Progenitor cell of endocrine pancreas (in vitro differentiated cells): ENCODE measurements at regions not wholly inside any gene's neighbourhood (a gene's known extent, or its start where the extent isn't known, plus 50 kb on each side); places are given as distances from the start of the nearest gene placed in this dataset.

Experiments
- DNase-seq: peaks from one replicate; pipeline ENCODE4 v3.0.0; 2021; ENCODE audit warnings: low spot score; ENCODE audit not compliant: unreplicated experiment
- H3K27ac Mint-ChIP-seq: 2 replicates; pipeline ENCODE4 v1.8.0; 2021; ENCODE audit warnings: mild to moderate bottlenecking, moderate library complexity, mixed read lengths
- H3K27me3 Mint-ChIP-seq: 2 replicates; pipeline ENCODE4 v1.8.0; 2021; ENCODE audit warnings: mixed read lengths
- H3K36me3 Mint-ChIP-seq: 2 replicates; pipeline ENCODE4 v1.8.0; 2022; ENCODE audit warnings: mixed read lengths; ENCODE audit not compliant: insufficient read depth
- H3K4me1 Mint-ChIP-seq: 2 replicates; pipeline ENCODE4 v1.8.0; 2021; ENCODE audit warnings: low read depth, mixed read lengths
- H3K4me3 Mint-ChIP-seq: 2 replicates; pipeline ENCODE4 v1.8.0; 2021; ENCODE audit warnings: low read depth, mild to moderate bottlenecking, moderate library complexity, mixed read lengths
- H3K9me3 Mint-ChIP-seq: 2 replicates; pipeline ENCODE4 v1.8.0; 2021; ENCODE audit warnings: low read depth, mixed read lengths
- TF ChIP-seq, protein P1 (sequence below): fragments of 200-600 bp; sonication (generic); IDR thresholded peaks from one replicate; pipeline ENCODE4 v1.5.0; 2021; ENCODE audit warnings: antibody characterized with exemption, mild to moderate bottlenecking; ENCODE audit not compliant: unreplicated experiment

DNA sequence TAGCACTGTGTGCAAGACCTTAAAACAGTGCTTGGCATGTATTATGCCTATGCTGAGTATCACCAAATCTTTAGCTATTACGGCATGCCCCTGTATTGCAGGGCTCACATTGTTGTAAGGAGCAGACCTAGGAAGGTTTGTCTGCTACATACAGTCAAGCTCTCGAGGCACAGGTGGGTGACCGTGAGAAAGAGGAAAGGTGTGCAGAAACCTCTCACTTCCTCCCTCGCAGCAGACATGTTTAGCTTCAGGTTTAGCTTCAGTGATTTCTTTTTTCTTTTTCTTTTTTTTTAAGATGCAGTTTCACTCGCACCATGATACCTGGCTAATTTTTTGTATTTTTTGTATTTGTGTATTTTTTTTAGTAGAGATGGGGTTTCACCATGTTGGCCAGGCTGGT lies 275.8 kb upstream of the RIOK2 start:
- DNase-seq, result no peak
- Mint-ChIP-seq H3K27ac (no peak overlapping the region), H3K36me3 (no peaks in the 10 kb centered on the region), H3K27me3 (no peaks in the 10 kb centered on the region), H3K9me3 (no peaks in the 10 kb centered on the region), H3K4me3 (no peak overlapping the region), H3K4me1 (no peaks in the 10 kb centered on the region)
- TF ChIP-seq, protein P1, sequence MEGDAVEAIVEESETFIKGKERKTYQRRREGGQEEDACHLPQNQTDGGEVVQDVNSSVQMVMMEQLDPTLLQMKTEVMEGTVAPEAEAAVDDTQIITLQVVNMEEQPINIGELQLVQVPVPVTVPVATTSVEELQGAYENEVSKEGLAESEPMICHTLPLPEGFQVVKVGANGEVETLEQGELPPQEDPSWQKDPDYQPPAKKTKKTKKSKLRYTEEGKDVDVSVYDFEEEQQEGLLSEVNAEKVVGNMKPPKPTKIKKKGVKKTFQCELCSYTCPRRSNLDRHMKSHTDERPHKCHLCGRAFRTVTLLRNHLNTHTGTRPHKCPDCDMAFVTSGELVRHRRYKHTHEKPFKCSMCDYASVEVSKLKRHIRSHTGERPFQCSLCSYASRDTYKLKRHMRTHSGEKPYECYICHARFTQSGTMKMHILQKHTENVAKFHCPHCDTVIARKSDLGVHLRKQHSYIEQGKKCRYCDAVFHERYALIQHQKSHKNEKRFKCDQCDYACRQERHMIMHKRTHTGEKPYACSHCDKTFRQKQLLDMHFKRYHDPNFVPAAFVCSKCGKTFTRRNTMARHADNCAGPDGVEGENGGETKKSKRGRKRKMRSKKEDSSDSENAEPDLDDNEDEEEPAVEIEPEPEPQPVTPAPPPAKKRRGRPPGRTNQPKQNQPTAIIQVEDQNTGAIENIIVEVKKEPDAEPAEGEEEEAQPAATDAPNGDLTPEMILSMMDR, result no peak

DNA sequence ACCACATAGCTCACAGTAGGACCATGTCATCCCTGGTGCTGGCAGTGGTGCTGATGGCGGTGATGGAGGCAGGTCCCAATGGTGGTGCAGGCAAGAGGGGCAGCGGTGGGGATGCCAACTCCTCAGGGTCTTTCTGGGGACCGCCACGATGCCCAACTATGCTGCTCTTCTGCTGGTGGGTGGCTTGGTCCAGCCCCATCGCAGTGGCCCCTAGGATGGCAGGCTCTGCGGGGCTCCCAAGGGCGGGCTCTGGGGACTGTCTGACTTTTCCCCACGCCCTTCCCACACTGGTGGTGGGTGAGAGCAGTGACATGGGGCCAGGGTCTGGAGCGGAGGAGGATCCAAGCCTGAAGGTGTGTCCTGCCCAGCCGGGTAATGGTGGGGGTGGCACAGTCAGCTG lies 288.9 kb upstream of the RIOK2 start:
- H3K27ac Mint-ChIP-seq, result no peak overlapping the region
- DNase-seq, result no peak
- TF ChIP-seq, protein P1, result no peak
- no peak overlapping the region for H3K4me3 Mint-ChIP-seq
- no peaks in the 10 kb centered on the region for H3K4me1 Mint-ChIP-seq
- H3K36me3 Mint-ChIP-seq, result no peaks in the 10 kb centered on the region
- H3K27me3 Mint-ChIP-seq, result no peaks in the 10 kb centered on the region
- peaks cover 5% of the 10 kb centered on the region for H3K9me3 Mint-ChIP-seq

DNA sequence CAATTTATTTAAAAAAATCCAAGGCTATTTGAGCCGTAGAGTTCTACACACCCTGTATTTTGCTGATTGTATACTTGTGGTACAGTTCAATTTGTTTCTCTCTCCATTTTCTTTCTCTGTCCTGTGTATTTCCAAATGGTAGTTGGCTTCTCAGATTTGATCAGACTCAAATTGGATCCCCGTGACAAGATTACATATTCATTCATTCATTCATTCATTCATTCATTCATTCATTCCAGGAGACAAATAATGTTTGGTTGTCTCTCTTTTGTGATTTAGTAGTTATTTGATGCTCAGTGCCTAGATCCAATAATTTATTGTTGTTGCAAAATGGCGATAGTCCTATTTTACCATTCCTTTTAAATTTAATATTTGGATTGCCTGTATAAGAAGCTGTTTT lies 292.8 kb upstream of the RIOK2 start:
- Mint-ChIP-seq H3K4me3 (no peak overlapping the region), H3K36me3 (no peaks in the 10 kb centered on the region), H3K27me3 (no peaks in the 10 kb centered on the region), H3K27ac (no peak overlapping the region), H3K4me1 (peaks cover 5% of the 10 kb centered on the region), H3K9me3 (no peaks in the 10 kb centered on the region)
- DNase-seq, result no peak
- TF ChIP-seq, protein P1, result no peak

DNA sequence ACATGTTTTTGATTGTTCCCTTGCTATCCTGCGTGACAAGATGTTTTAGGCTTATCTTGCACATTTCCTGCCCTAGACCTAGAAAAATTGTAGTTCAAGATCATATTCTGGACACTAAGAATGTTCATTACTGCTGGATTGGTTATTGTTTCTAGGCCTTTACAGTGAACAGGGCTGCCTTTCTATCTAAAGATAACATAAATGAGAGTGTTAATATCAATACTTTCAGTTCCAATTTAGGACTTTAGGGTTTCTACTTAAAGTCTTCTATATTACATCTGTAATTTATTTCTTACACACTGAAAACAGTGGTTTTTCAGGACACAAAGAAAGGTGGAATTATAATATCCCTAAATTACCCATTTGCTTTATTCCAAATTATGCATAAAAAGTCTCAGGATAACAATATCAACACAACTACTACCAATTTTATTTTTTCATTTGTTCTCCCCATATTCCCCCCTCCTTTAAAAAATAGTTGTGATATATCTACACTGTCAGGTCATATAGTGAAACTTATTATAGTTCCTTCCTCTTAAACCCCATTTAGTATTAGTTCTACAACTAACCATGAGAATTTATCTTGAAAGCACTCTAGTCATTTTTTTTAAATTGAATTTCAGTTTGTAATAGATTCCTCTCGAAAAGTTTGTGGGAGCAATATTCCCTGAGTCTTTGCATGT lies 293.9 kb upstream of the RIOK2 start:
- Mint-ChIP-seq H3K27me3 (no peaks in the 10 kb centered on the region), H3K9me3 (no peaks in the 10 kb centered on the region), H3K27ac (no peak overlapping the region), H3K4me1 (peaks cover 5% of the 10 kb centered on the region), H3K4me3 (no peak overlapping the region), H3K36me3 (no peaks in the 10 kb centered on the region)
- DNase-seq, result no peak
- TF ChIP-seq, protein P1, result no peak

DNA sequence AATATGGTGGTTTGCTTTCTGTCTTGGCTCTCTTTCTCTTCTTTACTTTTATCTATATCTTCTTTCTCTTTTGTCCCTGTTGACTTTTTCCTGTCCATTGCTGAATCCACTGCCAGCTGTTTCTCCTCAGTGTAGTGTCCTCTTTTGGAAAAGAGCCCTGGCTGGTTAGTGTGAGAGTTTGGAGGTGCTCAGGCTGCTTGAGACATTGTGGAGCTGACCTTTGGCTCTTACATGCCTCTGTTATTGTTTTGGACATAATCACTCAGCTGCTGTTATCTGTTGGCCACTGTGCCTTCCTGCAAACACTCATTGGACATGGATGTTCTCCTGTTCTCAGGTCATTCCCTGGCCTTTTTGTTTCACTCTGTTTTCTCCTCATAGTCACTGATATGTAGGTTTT lies 295.4 kb upstream of the RIOK2 start:
- no peak for DNase-seq
- no peaks in the 10 kb centered on the region for H3K36me3 Mint-ChIP-seq
- H3K4me3 Mint-ChIP-seq, result no peak overlapping the region
- H3K27ac Mint-ChIP-seq, result peak overlapping the region; percentile 80
- H3K9me3 Mint-ChIP-seq, result no peaks in the 10 kb centered on the region
- TF ChIP-seq, protein P1, result no peak
- H3K4me1 Mint-ChIP-seq, result peaks cover 6% of the 10 kb centered on the region
- H3K27me3 Mint-ChIP-seq, result no peaks in the 10 kb centered on the region
